ENCODE measurements at regions not wholly inside any gene's neighbourhood (a gene's known extent, or its start where the extent isn't known, plus 50 kb on each side); places are given as distances from the start of the nearest gene placed in this dataset.
"Not testable (repeated sequence)": the region's sequence is repeated elsewhere in the genome, so short reads cannot be mapped to it uniquely, and the experiment has no call there.

GRCh38 chr10:78650122-78650521, 418.6 kb upstream of the ZMIZ1 start:
- DNase-seq (ENCODE audit: low read depth) = no peak

DNA sequence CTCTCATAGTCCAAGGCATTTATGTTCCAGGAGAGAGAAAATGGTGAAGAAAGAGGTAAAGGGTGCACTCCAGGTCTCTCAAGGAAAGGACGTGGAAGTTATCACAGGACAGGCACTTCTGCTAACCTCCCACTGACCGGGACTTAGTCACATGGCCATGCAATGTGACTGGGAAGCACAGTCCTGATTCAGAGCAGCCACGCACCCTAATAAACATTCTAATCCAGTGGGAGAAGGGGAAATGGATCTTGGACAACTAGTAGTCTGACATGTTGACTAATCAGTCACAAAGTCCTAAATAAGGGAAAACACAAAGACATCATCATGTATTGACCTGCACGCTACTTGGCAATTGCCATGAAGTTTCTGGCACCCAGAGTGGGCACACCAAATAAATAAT, 417.5 kb upstream of the ZMIZ1 start:
- DNase-seq (ENCODE audit: low read depth) = no peak

- DNase-seq (ENCODE audit: low read depth) = no peak
Measured at GRCh38 chr10:78653555-78653954, 415.2 kb upstream of the ZMIZ1 start.

GRCh38 chr10:78654047-78654590, 414.6 kb upstream of the ZMIZ1 start:
- DNase-seq (ENCODE audit: low read depth) = no peak

DNA sequence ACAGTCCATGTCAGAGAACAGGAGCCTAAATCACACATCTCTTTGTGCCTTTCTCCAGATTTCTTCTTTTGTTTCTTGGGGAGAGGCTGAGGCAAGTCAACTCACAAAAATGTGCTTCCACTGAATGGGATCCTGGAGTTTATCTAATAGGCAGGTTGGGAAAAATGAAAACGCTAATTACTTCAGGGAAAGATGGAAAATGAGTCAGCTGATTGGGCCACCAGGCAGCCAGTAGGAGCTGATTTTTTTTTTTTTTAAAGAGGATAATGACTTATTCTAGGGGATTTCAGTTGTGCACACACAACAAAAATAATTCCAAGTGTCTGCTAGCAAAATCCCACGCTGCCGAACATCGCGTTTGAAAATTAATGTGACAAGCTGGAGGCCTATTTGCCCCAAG, 412.8 kb upstream of the ZMIZ1 start:
- DNase-seq (ENCODE audit: low read depth) = no peak

- DNase-seq (ENCODE audit: low read depth) = no peak
Measured at GRCh38 chr10:78656417-78657162, 412.2 kb upstream of the ZMIZ1 start.

GRCh38 chr10:78657163-78657861, 411.5 kb upstream of the ZMIZ1 start:
- DNase-seq (ENCODE audit: low read depth) = no peak

GRCh38 chr10:78657862-78658165, 411.0 kb upstream of the ZMIZ1 start:
- DNase-seq (ENCODE audit: low read depth) = no peak

GRCh38 chr10:78658645-78659597, 409.8 kb upstream of the ZMIZ1 start:
- no peak for DNase-seq (ENCODE audit: low read depth)

DNA sequence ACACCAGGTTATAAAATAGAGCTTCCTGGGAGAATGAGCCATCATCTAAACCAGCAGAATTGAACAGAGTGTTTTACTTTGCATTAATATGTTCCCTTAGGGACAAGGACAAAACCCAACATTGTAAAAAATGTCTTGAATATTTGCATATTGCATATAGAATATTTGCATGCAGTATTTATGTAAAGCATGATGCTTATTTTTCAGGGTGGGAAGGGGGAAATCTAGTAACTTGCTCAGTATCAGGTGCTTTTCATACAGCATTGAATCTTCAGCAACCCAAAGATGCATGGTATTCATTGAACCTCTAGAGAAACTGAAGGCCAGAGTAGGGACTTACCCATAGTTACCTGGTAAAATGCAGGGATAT, 409.2 kb upstream of the ZMIZ1 start:
- DNase-seq (ENCODE audit: low read depth) = no peak

DNA sequence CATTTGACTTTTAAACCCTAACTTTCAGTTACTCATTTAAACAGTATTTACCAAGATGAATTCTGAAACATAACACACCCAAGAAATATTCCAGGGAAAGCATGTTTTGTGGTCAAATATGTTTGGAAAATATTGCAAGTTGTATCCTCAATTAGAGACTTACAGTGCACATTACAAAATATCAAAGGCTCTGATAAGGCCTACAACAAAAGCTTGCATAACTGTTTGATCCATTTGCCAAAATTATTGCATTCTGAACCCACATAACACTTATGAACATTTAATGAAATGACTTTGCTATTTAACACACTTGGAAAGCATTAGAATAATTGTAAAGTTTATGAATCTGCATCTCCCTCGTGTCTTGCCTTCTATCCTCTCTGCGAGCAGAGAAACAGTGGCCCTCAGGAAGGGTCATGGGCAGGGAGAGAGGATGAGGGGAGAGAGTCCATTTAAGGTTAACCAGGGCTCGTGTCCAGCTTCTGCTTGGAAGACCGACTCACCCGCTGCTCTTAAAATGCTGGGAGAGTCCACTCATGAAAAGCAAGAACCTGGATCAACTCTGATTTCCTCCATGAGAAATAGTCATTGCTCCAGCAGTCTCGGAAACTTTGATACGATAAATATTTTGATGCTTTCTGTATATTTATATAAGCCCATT, 408.2 kb upstream of the ZMIZ1 start:
- DNase-seq (ENCODE audit: low read depth) = no peak

GRCh38 chr10:78663721-78664120, 405.0 kb upstream of the ZMIZ1 start:
- no peak for DNase-seq (ENCODE audit: low read depth)

DNA sequence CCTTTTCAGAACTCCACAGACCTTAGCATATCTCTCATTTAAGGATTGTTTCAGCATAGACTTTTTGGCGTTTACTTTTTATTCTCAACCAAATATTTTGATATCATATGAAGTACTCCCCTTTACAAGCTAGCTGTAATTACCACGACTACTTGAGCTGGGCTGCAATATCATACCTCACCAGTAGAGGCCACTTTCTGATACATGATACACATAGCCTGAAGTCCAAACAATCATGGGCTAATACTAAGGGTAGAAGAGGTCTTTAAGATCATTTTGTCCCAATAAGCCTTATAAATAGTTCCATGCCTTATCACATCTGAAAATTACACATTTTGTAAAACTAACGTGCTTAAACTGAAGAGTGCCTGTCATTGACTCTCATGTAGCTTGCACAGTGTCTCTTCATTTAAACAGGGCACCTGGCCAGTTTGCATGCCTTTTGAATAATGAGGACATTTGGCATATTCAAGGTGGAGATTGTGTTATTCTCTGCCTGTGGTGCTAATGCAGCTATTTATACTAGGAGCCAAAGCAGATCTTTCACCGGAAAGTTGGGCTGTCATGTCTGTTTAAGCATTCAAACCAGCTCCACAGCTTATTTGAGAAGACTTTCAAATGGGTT, 403.7 kb upstream of the ZMIZ1 start:
- no peak for DNase-seq (ENCODE audit: low read depth)

GRCh38 chr10:78672918-78673317, 395.8 kb upstream of the ZMIZ1 start:
- no peak for DNase-seq (ENCODE audit: low read depth)

DNA sequence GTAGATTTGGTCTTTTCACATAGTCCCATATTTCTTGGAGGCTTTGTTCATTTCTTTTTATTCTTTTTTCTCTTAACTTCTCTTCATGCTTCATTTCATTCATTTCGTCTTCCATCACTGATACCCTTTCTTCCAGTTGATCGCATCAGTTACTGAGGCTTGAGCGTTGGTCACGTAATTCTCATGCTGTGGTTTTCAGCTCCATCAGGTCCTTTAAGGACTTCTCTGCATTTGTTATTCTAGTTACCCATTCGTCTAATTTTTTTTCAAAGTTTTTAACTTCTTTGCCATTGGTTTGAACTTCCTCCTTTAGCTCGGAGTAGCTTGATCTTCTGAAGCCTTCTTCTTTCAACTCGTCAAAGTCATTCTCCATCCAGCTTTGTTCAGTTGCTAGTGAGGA, 387.6 kb upstream of the ZMIZ1 start:
- DNase-seq (ENCODE audit: low read depth) = not testable (repeated sequence)

DNA sequence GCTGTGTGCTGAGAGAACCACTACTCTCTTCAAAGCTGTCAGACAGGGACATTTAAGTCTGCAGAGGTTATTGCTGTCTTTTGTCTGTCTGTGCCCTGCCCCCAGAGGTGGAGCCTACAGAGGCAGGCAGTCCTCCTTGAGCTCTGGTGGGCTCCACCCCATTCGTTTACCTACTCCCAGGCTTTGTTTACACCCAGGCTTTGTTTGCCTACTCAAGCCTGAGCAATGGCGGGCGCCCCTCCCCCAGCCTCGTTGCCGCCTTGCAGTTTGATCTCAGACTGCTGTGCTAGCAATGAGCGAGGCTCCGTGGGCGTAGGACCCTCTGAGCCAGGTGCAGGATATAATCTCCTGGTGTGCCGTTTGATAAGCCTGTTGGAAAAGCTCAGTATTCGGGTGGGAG, 386.8 kb upstream of the ZMIZ1 start:
- DNase-seq (ENCODE audit: low read depth) = not testable (repeated sequence)

DNA sequence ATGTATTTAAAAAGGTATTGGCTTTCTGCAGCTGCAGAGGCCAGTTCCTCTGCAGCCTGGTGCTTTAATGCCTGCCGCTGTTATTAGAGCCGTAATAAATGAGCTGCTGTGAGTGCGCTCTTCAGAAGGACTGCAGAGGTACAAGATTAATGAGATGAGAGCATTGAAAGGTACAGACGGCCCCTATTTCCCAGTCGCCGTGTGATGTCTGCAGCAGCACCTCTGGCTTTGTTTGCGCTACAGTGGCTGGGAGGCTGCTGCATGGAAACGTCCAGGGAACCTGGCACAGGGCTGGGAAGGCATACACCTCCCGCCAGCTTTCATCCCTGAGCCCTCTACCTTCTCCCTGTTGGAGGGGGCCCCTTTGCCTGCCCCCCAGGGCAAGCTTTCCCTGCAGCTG, 383.8 kb upstream of the ZMIZ1 start:
- DNase-seq (ENCODE audit: low read depth) = no peak

GRCh38 chr10:78685466-78686103, 383.2 kb upstream of the ZMIZ1 start:
- DNase-seq (ENCODE audit: low read depth) = peak; percentile 5

GRCh38 chr10:78686444-78687060, 382.2 kb upstream of the ZMIZ1 start:
- DNase-seq (ENCODE audit: low read depth) = no peak

- no peak for DNase-seq (ENCODE audit: low read depth)
Measured at GRCh38 chr10:78687626-78688025, 381.1 kb upstream of the ZMIZ1 start.

Data from non-pigmented ciliary epithelial cell (primary cell).